ENCODE measurements at regions not wholly inside any gene's neighbourhood (a gene's known extent, or its start where the extent isn't known, plus 50 kb on each side); places are given as distances from the start of the nearest gene placed in this dataset.

GRCh38 chr14:65888677-65889076, 476.1 kb downstream of the FUT8 start:
- TF ChIP-seq, protein P1, sequence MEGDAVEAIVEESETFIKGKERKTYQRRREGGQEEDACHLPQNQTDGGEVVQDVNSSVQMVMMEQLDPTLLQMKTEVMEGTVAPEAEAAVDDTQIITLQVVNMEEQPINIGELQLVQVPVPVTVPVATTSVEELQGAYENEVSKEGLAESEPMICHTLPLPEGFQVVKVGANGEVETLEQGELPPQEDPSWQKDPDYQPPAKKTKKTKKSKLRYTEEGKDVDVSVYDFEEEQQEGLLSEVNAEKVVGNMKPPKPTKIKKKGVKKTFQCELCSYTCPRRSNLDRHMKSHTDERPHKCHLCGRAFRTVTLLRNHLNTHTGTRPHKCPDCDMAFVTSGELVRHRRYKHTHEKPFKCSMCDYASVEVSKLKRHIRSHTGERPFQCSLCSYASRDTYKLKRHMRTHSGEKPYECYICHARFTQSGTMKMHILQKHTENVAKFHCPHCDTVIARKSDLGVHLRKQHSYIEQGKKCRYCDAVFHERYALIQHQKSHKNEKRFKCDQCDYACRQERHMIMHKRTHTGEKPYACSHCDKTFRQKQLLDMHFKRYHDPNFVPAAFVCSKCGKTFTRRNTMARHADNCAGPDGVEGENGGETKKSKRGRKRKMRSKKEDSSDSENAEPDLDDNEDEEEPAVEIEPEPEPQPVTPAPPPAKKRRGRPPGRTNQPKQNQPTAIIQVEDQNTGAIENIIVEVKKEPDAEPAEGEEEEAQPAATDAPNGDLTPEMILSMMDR (conservative IDR thresholded peaks at IDR 0.05), result no peak
- no peak for TF ChIP-seq ZFX (IDR thresholded peaks at IDR 0.05)
- no peak overlapping the region for H3K27ac ChIP-seq

GRCh38 chr14:65892315-65892714, 479.8 kb downstream of the FUT8 start:
- no peak overlapping the region for H3K27ac ChIP-seq
- TF ChIP-seq, protein P1 (conservative IDR thresholded peaks at IDR 0.05), result no peak
- no peak for TF ChIP-seq ZFX (IDR thresholded peaks at IDR 0.05)

DNA sequence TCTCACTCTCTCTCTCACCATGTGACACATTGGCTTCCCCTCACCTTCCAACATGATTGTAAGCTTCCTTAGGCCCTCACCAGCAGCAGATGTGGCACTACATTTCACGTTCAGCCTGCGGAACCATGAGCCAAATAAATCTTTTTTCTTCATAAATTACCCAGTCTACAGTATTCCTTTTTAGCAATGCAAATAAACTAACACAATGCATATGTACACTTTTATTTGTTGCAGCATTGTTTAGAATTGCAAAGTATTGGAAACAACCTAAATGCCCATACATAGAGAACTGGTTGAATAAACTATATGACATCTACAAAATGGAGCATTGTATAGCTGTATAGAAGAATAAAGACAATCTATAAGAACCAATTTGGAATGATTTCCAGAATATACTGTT, 487.6 kb downstream of the FUT8 start:
- no peak overlapping the region for H3K27ac ChIP-seq
- TF ChIP-seq ZFX (IDR thresholded peaks at IDR 0.05), result no peak
- TF ChIP-seq, protein P1 (conservative IDR thresholded peaks at IDR 0.05), result no peak

GRCh38 chr14:65901595-65901994, 489.1 kb downstream of the FUT8 start:
- TF ChIP-seq, protein P1 (conservative IDR thresholded peaks at IDR 0.05), result no peak
- TF ChIP-seq ZFX (IDR thresholded peaks at IDR 0.05), result no peak
- no peak overlapping the region for H3K27ac ChIP-seq

GRCh38 chr14:65904988-65905387, 492.5 kb downstream of the FUT8 start:
- no peak overlapping the region for H3K27ac ChIP-seq
- TF ChIP-seq, protein P1 (conservative IDR thresholded peaks at IDR 0.05), result no peak
- TF ChIP-seq ZFX (IDR thresholded peaks at IDR 0.05), result no peak

- no peak overlapping the region for H3K27ac ChIP-seq
- TF ChIP-seq ZFX (IDR thresholded peaks at IDR 0.05), result no peak
- TF ChIP-seq, protein P1 (conservative IDR thresholded peaks at IDR 0.05), result no peak
Measured at GRCh38 chr14:65906344-65906743, 493.8 kb downstream of the FUT8 start.

- TF ChIP-seq ZFX (IDR thresholded peaks at IDR 0.05), result no peak
- TF ChIP-seq, protein P1 (conservative IDR thresholded peaks at IDR 0.05), result no peak
- no peak overlapping the region for H3K27ac ChIP-seq
Measured at GRCh38 chr14:65906948-65907347, 494.4 kb downstream of the FUT8 start.
